Cardiac muscle cell (in vitro differentiated cells and primary cell): ENCODE measurements at regions not wholly inside any gene's neighbourhood (a gene's known extent, or its start where the extent isn't known, plus 50 kb on each side); places are given as distances from the start of the nearest gene placed in this dataset.
"Not testable (repeated sequence)": the region's sequence is repeated elsewhere in the genome, so short reads cannot be mapped to it uniquely, and the experiment has no call there.

Source experiments
- DNase-seq, 2 donors: peaks; one replicate each; pipeline versions ENCODE4 v3.0.0 to v3.0.0-alpha.2; 2010 to 2017; ENCODE audit warnings: low read depth in 1 of 2, low spot score in 1 of 2
- H3K27ac ChIP-seq: fragments of 200-600 bp; sonication (generic); 2 replicates; pipeline ENCODE4 v1.5.1; 2016
- H3K27me3 ChIP-seq: fragments of 200-600 bp; sonication (generic); 2 replicates; pipeline ENCODE4 v1.6.0; 2016; ENCODE audit warnings: control low read depth
- H3K36me3 ChIP-seq: fragments of 200-600 bp; sonication (generic); 2 replicates; pipeline ENCODE4 v1.5.1; 2016; ENCODE audit warnings: control low read depth
- H3K4me1 ChIP-seq: fragments of 200-600 bp; sonication (generic); 2 replicates; pipeline ENCODE4 v1.8.1; 2017; ENCODE audit warnings: low read depth, mild to moderate bottlenecking, mixed run types
- H3K4me3 ChIP-seq: fragments of 200-600 bp; sonication (generic); 2 replicates; pipeline ENCODE4 v1.5.1; 2016; ENCODE audit warnings: mild to moderate bottlenecking
- H3K9me3 ChIP-seq: fragments of 200-600 bp; sonication (generic); 2 replicates; pipeline ENCODE4 v1.5.1; 2017; ENCODE audit warnings: low read depth, mild to moderate bottlenecking, control low read depth
- TF ChIP-seq, protein P1 (sequence below): IDR thresholded peaks from 2 replicates; pipeline ENCODE4 v1.5.1; 2012; ENCODE audit warnings: low read depth, mild to moderate bottlenecking, low read length

GRCh38 chr2:236376566-236377244 is 112.5 kb upstream of the ASB18 start:
- Histone ChIP-seq H3K4me3 (no peak overlapping the region), H3K36me3 (no peaks in the 10 kb centered on the region), H3K9me3 (no peaks in the 10 kb centered on the region), H3K4me1 (no peaks in the 10 kb centered on the region), H3K27me3 (no peaks in the 10 kb centered on the region), H3K27ac (no peak overlapping the region)
- no peak for DNase-seq
- TF ChIP-seq, protein P1, sequence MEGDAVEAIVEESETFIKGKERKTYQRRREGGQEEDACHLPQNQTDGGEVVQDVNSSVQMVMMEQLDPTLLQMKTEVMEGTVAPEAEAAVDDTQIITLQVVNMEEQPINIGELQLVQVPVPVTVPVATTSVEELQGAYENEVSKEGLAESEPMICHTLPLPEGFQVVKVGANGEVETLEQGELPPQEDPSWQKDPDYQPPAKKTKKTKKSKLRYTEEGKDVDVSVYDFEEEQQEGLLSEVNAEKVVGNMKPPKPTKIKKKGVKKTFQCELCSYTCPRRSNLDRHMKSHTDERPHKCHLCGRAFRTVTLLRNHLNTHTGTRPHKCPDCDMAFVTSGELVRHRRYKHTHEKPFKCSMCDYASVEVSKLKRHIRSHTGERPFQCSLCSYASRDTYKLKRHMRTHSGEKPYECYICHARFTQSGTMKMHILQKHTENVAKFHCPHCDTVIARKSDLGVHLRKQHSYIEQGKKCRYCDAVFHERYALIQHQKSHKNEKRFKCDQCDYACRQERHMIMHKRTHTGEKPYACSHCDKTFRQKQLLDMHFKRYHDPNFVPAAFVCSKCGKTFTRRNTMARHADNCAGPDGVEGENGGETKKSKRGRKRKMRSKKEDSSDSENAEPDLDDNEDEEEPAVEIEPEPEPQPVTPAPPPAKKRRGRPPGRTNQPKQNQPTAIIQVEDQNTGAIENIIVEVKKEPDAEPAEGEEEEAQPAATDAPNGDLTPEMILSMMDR = no peak

GRCh38 chr2:236380051-236380612 is 115.9 kb upstream of the ASB18 start:
- no peaks in the 10 kb centered on the region for H3K4me1 ChIP-seq
- no peak overlapping the region for H3K27ac ChIP-seq
- TF ChIP-seq, protein P1 = no peak
- H3K27me3 ChIP-seq = no peaks in the 10 kb centered on the region
- no peak overlapping the region for H3K4me3 ChIP-seq
- DNase-seq = no peak
- H3K9me3 ChIP-seq = no peaks in the 10 kb centered on the region
- H3K36me3 ChIP-seq = no peaks in the 10 kb centered on the region

GRCh38 chr2:236381253-236381652 is 117.0 kb upstream of the ASB18 start:
- H3K27me3 ChIP-seq, H3K9me3 ChIP-seq, H3K4me3 ChIP-seq, DNase-seq, H3K36me3 ChIP-seq, H3K27ac ChIP-seq, H3K4me1 ChIP-seq: not testable (repeated sequence)

- H3K27ac ChIP-seq, H3K4me1 ChIP-seq, H3K27me3 ChIP-seq, H3K9me3 ChIP-seq, H3K36me3 ChIP-seq, H3K4me3 ChIP-seq, DNase-seq: not testable (repeated sequence)
Measured at GRCh38 chr2:236389284-236390216, 125.3 kb upstream of the ASB18 start.

DNA sequence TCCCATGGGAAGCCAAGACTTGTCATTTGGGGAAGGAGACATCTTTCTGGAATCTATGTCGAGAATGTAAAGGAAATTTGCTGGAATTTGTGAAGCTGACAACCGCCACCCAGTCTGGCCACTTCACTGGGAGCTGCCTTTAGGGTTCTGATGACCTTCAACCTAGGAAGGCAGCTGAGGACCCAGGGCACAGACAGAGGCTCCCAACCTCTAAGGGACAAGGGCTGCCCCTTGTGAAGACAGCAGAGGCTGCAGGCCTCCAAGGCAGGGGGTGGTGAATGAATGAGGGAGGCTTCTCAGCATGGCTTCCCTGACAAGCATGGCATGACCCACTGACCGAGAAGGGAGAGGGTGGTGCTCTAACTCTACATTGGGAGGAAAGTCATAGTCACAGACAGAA is 128.9 kb upstream of the ASB18 start:
- Histone ChIP-seq H3K9me3 (no peaks in the 10 kb centered on the region), H3K4me1 (no peaks in the 10 kb centered on the region), H3K4me3 (no peak overlapping the region), H3K36me3 (no peaks in the 10 kb centered on the region), H3K27me3 (no peaks in the 10 kb centered on the region), H3K27ac (no peak overlapping the region)
- no peak for DNase-seq
- TF ChIP-seq, protein P1 = no peak

GRCh38 chr2:236393581-236393980 is 129.4 kb upstream of the ASB18 start:
- H3K27ac ChIP-seq = no peak overlapping the region
- no peaks in the 10 kb centered on the region for H3K27me3 ChIP-seq
- H3K4me3 ChIP-seq = no peak overlapping the region
- no peak for DNase-seq
- H3K36me3 ChIP-seq = no peaks in the 10 kb centered on the region
- TF ChIP-seq, protein P1 = no peak
- H3K4me1 ChIP-seq = no peaks in the 10 kb centered on the region
- no peaks in the 10 kb centered on the region for H3K9me3 ChIP-seq
